SK-N-MC (cell line): ENCODE measurements at regions not wholly inside any gene's neighbourhood (a gene's known extent, or its start where the extent isn't known, plus 50 kb on each side); places are given as distances from the start of the nearest gene placed in this dataset.

Experiments used
- EZH2 ChIP-seq: fragments of 200-600 bp; sonication (generic); IDR thresholded peaks from one replicate; pipeline ENCODE4 v1.6.1; 2017; ENCODE audit warnings: antibody characterized with exemption
- FOXP2 ChIP-seq: optimal IDR thresholded peaks from 2 replicates; pipeline ENCODE3; 2011; ENCODE audit warnings: mild to moderate bottlenecking, moderate library complexity; ENCODE audit not compliant: insufficient read depth; ENCODE audit errors: extremely low read length, control extremely low read depth
- POLR2AphosphoS5 ChIP-seq: IDR thresholded peaks from 2 replicates; pipeline ENCODE4 v1.6.1; 2012; ENCODE audit warnings: mild to moderate bottlenecking, low read depth, low read length, borderline replicate concordance

DNA sequence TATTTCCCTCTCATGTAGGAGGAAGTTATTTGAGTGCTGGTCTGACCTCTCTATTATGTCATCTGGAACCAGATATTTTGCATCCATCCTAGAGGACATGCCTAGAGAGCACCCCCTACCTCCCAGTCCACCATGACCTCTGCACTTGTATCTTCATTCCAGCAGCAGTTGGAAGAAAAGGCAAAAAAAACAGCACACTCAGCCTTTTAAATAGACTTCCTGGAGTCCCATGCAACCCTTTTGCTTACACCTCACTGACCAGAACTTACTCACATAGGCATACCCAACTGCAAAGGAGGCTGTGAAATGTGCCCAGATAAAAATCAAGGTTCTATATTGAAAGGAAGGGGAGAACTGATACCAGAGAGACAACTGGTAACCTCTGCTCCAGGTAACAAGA, 92.3 kb upstream of the FHIT start:
- no peak for TF ChIP-seq POLR2AphosphoS5
- no peak for TF ChIP-seq EZH2
- TF ChIP-seq FOXP2, result no peak
